GM23248 (cell line): ENCODE measurements at regions not wholly inside any gene's neighbourhood (a gene's known extent, or its start where the extent isn't known, plus 50 kb on each side); places are given as distances from the start of the nearest gene placed in this dataset.

Source experiments
- DNase-seq: peaks from one replicate; pipeline ENCODE4 v3.0.0-alpha.2; 2015
- H2AFZ ChIP-seq: fragments of 200-600 bp; sonication (generic); 2 replicates; pipeline ENCODE4 v1.6.1; 2016; ENCODE audit warnings: antibody characterized with exemption
- H3F3A ChIP-seq: fragments of 200-600 bp; sonication (generic); 2 replicates; pipeline ENCODE4 v1.6.1; 2016; ENCODE audit warnings: mild to moderate bottlenecking, antibody characterized with exemption, mixed run types; ENCODE audit not compliant: insufficient read depth
- H3K27ac ChIP-seq: fragments of 200-600 bp; sonication (generic); 2 replicates; pipeline ENCODE4 v1.5.1; 2016; ENCODE audit warnings: mild to moderate bottlenecking
- H3K27me3 ChIP-seq: fragments of 200-600 bp; sonication (generic); replicated peaks from 2 replicates; pipeline ENCODE4 v1.6.1; 2016; ENCODE audit warnings: mild to moderate bottlenecking; ENCODE audit not compliant: insufficient read depth
- H3K36me3 ChIP-seq: fragments of 200-600 bp; sonication (generic); 2 replicates; pipeline ENCODE4 v1.6.1; 2016; ENCODE audit warnings: low read depth, mild to moderate bottlenecking
- H3K4me1 ChIP-seq: fragments of 200-600 bp; sonication (generic); 2 replicates; pipeline ENCODE4 v1.6.1; 2016; ENCODE audit warnings: mild to moderate bottlenecking; ENCODE audit not compliant: insufficient read depth
- H3K4me2 ChIP-seq: fragments of 200-600 bp; sonication (generic); one replicate; pipeline ENCODE4 v1.6.1; 2016; ENCODE audit warnings: mild to moderate bottlenecking; ENCODE audit not compliant: unreplicated experiment
- H3K4me3 ChIP-seq: fragments of 200-600 bp; sonication (generic); 2 replicates; pipeline ENCODE4 v1.5.1; 2016; ENCODE audit warnings: mild to moderate bottlenecking
- H3K79me2 ChIP-seq: fragments of 200-600 bp; sonication (generic); 2 replicates; pipeline ENCODE4 v1.6.1; 2016; ENCODE audit warnings: mild to moderate bottlenecking; ENCODE audit not compliant: insufficient read depth
- H3K9ac ChIP-seq: fragments of 200-600 bp; sonication (generic); 2 replicates; pipeline ENCODE4 v1.6.1; 2016; ENCODE audit warnings: mild to moderate bottlenecking
- H3K9me2 ChIP-seq: fragments of 200-600 bp; sonication (generic); 2 replicates; pipeline ENCODE4 v1.6.1; 2016; ENCODE audit warnings: mixed run types, mild to moderate bottlenecking, moderate library complexity; ENCODE audit not compliant: insufficient read depth
- H3K9me3 ChIP-seq: fragments of 200-600 bp; sonication (generic); one replicate; pipeline ENCODE4 v1.6.1; 2017; ENCODE audit warnings: low read depth
- H4K20me1 ChIP-seq: fragments of 200-600 bp; sonication (generic); 2 replicates; pipeline ENCODE4 v1.6.0; 2016; ENCODE audit not compliant: insufficient read depth
- EZH2 ChIP-seq: fragments of 200-600 bp; sonication (generic); IDR thresholded peaks from 2 replicates; pipeline ENCODE4 v1.6.1; 2018; ENCODE audit warnings: antibody characterized with exemption, mild to moderate bottlenecking; ENCODE audit not compliant: insufficient read depth, poor library complexity, severe bottlenecking
- EZH2phosphoT487 ChIP-seq: fragments of 200-600 bp; sonication (generic); IDR thresholded peaks from 2 replicates; pipeline ENCODE4 v1.6.1; 2018; ENCODE audit warnings: antibody characterized with exemption, moderate library complexity, mild to moderate bottlenecking, low read depth; ENCODE audit not compliant: insufficient read depth
- WGBS, 2 experiments: methylation state at CpG; one replicate each; pipeline ENCODE4 v1.1.6; 2015 to 2017; ENCODE audit warnings: low lambda C conversion rate in 2 of 2, low coverage in 1 of 2; ENCODE audit errors: missing lambda C conversion rate in 2 of 2; 5-methylcytosine and 5-hydroxymethylcytosine counted together
- in situ Hi-C: fragments of 300-500 bp; cut with MboI; formaldehyde crosslinking; loops from 2 replicates; pipeline ENCODE4 v1.15.0; 2020

- no peaks in the 10 kb centered on the region for H3K9me2 ChIP-seq
- H3K9ac ChIP-seq: no peak overlapping the region
- no peak overlapping the region for H2AFZ ChIP-seq
- 80 to 81% methylated on average over 31 to 40 of the region's 40 CpGs for WGBS, 2 experiments
- H4K20me1 ChIP-seq: no peaks in the 10 kb centered on the region
- no peaks in the 10 kb centered on the region for H3K9me3 ChIP-seq
- peaks cover 12% of the 10 kb centered on the region for H3K27me3 ChIP-seq
- no peak for TF ChIP-seq EZH2
- TF ChIP-seq EZH2phosphoT487: no peak
- H3F3A ChIP-seq: no peaks in the 10 kb centered on the region
- DNase-seq: no peak
- H3K27ac ChIP-seq: no peak overlapping the region
- H3K79me2 ChIP-seq: no peaks in the 10 kb centered on the region
- H3K4me2 ChIP-seq: no peak overlapping the region
- no peaks in the 10 kb centered on the region for H3K36me3 ChIP-seq
- no peak overlapping the region for H3K4me3 ChIP-seq
- H3K4me1 ChIP-seq: peaks cover 11% of the 10 kb centered on the region; the same call in 1 of the 2 replicates
- in situ Hi-C loops: no loop called here
These were observed 165.1 kb upstream of the TNRC6C start for GRCh38 chr17:77793146-77793970.

- in situ Hi-C loops: no loop called here
- Histone ChIP-seq H2AFZ (no peak overlapping the region), H4K20me1 (no peaks in the 10 kb centered on the region), H3K36me3 (no peaks in the 10 kb centered on the region), H3K9me3 (no peaks in the 10 kb centered on the region), H3K9me2 (no peaks in the 10 kb centered on the region), H3K4me3 (no peak overlapping the region), H3F3A (no peaks in the 10 kb centered on the region), H3K4me2 (no peak overlapping the region), H3K79me2 (no peaks in the 10 kb centered on the region), H3K9ac (no peak overlapping the region), H3K4me1 (peaks cover 11% of the 10 kb centered on the region; the same call in 1 of the 2 replicates), H3K27me3 (peaks cover 7% of the 10 kb centered on the region), H3K27ac (no peak overlapping the region)
- DNase-seq: no peak
- TF ChIP-seq EZH2 (no peak), EZH2phosphoT487 (no peak)
- 51 to 57% methylated on average over 5 of the region's 5 CpGs for WGBS, 2 experiments
These were observed 164.6 kb upstream of the TNRC6C start for GRCh38 chr17:77793971-77794235.

GRCh38 chr17:77794846-77795245, 163.7 kb upstream of the TNRC6C start:
- WGBS, 2 experiments: 68 to 72% methylated on average over 6 of the region's 6 CpGs
- H3K79me2 ChIP-seq: no peaks in the 10 kb centered on the region

GRCh38 chr17:77795685-77796084, 162.8 kb upstream of the TNRC6C start:
- no peak overlapping the region for H3K9ac ChIP-seq
- no peak overlapping the region for H2AFZ ChIP-seq
- no peaks in the 10 kb centered on the region for H3K9me3 ChIP-seq
- no peaks in the 10 kb centered on the region for H3K9me2 ChIP-seq
- H3K79me2 ChIP-seq: no peaks in the 10 kb centered on the region
- H3K36me3 ChIP-seq: no peaks in the 10 kb centered on the region
- peaks cover 3% of the 10 kb centered on the region for H3K27me3 ChIP-seq
- in situ Hi-C loops: no loop called here
- no peak overlapping the region for H3K4me2 ChIP-seq
- H3K4me1 ChIP-seq: peaks cover 11% of the 10 kb centered on the region; the same call in 1 of the 2 replicates
- WGBS, 2 experiments: 59 to 65% methylated on average over 4 of the region's 4 CpGs
- no peak overlapping the region for H3K4me3 ChIP-seq
- no peaks in the 10 kb centered on the region for H3F3A ChIP-seq
- H4K20me1 ChIP-seq: no peaks in the 10 kb centered on the region
- H3K27ac ChIP-seq: no peak overlapping the region
- TF ChIP-seq EZH2phosphoT487 (no peak), EZH2 (no peak)
- DNase-seq: no peak

More at GRCh38 chr17:77794846-77795245, 163.7 kb upstream of the TNRC6C start:
- no peaks in the 10 kb centered on the region for H3K9me2 ChIP-seq
- DNase-seq: no peak
- no peaks in the 10 kb centered on the region for H3F3A ChIP-seq
- no peak overlapping the region for H2AFZ ChIP-seq
- no peak for TF ChIP-seq EZH2
- TF ChIP-seq EZH2phosphoT487: no peak
- H3K9me3 ChIP-seq: no peaks in the 10 kb centered on the region
- H3K4me3 ChIP-seq: no peak overlapping the region
- no peak overlapping the region for H3K27ac ChIP-seq
- peaks cover 3% of the 10 kb centered on the region for H3K27me3 ChIP-seq
- H3K4me2 ChIP-seq: no peak overlapping the region
- in situ Hi-C loops: no loop called here
- no peak overlapping the region for H3K9ac ChIP-seq
- H4K20me1 ChIP-seq: no peaks in the 10 kb centered on the region
- H3K36me3 ChIP-seq: no peaks in the 10 kb centered on the region
- H3K4me1 ChIP-seq: peaks cover 11% of the 10 kb centered on the region; the same call in 1 of the 2 replicates
